Type B pancreatic cell (in vitro differentiated cells): ENCODE measurements at regions not wholly inside any gene's neighbourhood (a gene's known extent, or its start where the extent isn't known, plus 50 kb on each side); places are given as distances from the start of the nearest gene placed in this dataset.
"Not testable (repeated sequence)": the region's sequence is repeated elsewhere in the genome, so short reads cannot be mapped to it uniquely, and the experiment has no call there.

Experiments used
- DNase-seq: peaks from one replicate; pipeline ENCODE4 v3.0.0; 2021; ENCODE audit warnings: mixed read lengths; ENCODE audit not compliant: unreplicated experiment; ENCODE audit errors: extremely low spot score
- H3K27ac Mint-ChIP-seq: 2 replicates; pipeline ENCODE4 v1.8.0; 2021; ENCODE audit warnings: mild to moderate bottlenecking, mixed read lengths
- H3K27me3 Mint-ChIP-seq: 2 replicates; pipeline ENCODE4 v1.8.0; 2021; ENCODE audit warnings: mixed read lengths
- H3K36me3 Mint-ChIP-seq: 2 replicates; pipeline ENCODE4 v1.8.0; 2021; ENCODE audit warnings: mixed read lengths
- H3K4me1 Mint-ChIP-seq: one replicate; pipeline ENCODE4 v1.8.0; 2021; ENCODE audit warnings: mixed read lengths; ENCODE audit not compliant: unreplicated experiment
- H3K4me3 Mint-ChIP-seq: 2 replicates; pipeline ENCODE4 v1.8.0; 2021; ENCODE audit warnings: mild to moderate bottlenecking, mixed read lengths
- H3K9me3 Mint-ChIP-seq: 2 replicates; pipeline ENCODE4 v1.8.0; 2021; ENCODE audit warnings: mixed read lengths

GRCh38 chr2:111493720-111494078 lies 373.0 kb downstream of the BCL2L11 start:
- H3K9me3 Mint-ChIP-seq, H3K27me3 Mint-ChIP-seq, DNase-seq, H3K27ac Mint-ChIP-seq, H3K36me3 Mint-ChIP-seq, H3K4me1 Mint-ChIP-seq: not testable (repeated sequence)
- H3K4me3 Mint-ChIP-seq, result peak overlapping the region; percentile 7

DNA sequence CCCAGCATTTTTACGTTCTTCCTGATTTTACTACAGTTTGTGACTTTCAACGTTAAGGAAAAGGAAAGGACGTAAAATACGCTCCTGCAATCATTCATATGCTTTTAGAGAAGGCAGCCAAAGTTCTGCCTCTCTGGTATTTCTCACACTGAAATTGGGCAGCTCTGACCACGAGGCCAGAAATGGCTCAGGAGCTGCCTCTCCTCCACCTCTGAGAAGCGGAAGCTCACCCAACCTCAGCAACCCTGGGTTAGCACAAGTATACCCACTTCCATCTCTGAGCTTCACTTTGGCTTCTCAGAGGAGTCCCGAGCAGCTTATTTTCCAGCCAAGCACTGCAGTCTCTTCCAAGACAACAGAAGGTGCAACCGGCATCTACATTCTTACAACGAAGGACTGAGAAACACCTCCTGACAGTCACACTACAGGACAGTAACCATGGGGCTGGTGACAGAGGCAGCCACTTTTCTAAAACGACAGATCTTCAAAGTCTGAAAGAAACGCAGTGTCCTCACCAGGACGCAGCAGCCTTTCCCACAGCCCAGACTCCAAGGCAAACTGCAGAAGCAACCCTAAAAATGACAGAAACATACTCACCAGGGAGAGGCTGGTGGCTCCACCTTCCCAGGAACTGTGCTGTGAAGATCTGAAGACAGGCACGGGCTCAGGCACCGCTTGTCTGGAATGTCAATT lies 373.7 kb downstream of the BCL2L11 start:
- not testable (repeated sequence) for H3K4me1 Mint-ChIP-seq, H3K27me3 Mint-ChIP-seq, DNase-seq, H3K9me3 Mint-ChIP-seq, H3K36me3 Mint-ChIP-seq
- H3K27ac Mint-ChIP-seq, result peak overlapping the region; percentile 79
- H3K4me3 Mint-ChIP-seq, result peak overlapping the region; percentile 47

DNA sequence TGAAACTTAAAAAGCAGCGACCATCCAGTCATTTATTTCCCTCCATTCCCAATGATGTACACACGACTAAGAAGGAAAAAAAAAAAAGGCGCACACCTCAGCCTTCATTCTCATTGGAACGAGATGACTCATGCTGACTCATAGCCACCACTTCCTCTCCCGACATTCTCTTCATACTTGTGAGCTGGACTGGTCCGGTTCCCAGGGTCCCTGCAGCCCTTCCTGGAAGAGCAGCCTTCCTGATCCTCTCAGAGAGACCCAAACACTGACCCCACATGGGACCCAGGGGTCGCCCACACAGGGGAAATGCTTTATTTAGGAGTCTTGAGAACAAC lies 374.2 kb downstream of the BCL2L11 start:
- not testable (repeated sequence) for H3K27me3 Mint-ChIP-seq, H3K4me1 Mint-ChIP-seq, H3K36me3 Mint-ChIP-seq, DNase-seq, H3K9me3 Mint-ChIP-seq
- Mint-ChIP-seq H3K4me3 (peak overlapping the region; percentile 47), H3K27ac (peak overlapping the region; percentile 79)

DNA sequence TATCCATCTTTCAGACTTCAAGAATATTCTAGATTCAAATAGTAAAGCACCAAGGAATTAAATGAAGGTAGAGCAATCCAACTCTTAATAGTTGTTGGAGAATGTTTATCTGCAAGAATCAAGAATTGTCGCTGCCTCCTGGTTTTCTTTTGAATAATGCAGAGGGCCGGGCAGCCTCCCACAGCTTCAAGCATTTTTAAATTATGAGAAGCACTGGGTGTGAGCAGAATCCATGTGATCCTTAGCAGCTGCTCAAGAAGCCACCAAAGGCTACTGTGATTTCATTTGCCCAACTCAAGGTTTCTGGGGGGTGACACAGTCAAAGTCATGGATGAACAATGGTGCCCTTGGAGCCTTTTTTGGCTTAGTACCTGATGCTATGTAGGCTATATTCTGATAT lies 374.9 kb downstream of the BCL2L11 start:
- H3K4me3 Mint-ChIP-seq, H3K27me3 Mint-ChIP-seq, H3K27ac Mint-ChIP-seq, H3K4me1 Mint-ChIP-seq, H3K36me3 Mint-ChIP-seq, DNase-seq, H3K9me3 Mint-ChIP-seq: not testable (repeated sequence)

GRCh38 chr2:111496176-111496575 lies 375.5 kb downstream of the BCL2L11 start:
- H3K4me1 Mint-ChIP-seq, H3K4me3 Mint-ChIP-seq, DNase-seq, H3K36me3 Mint-ChIP-seq, H3K27me3 Mint-ChIP-seq, H3K9me3 Mint-ChIP-seq: not testable (repeated sequence)
- H3K27ac Mint-ChIP-seq, result peak overlapping the region; percentile 48

GRCh38 chr2:111496860-111497259 lies 376.1 kb downstream of the BCL2L11 start:
- H3K9me3 Mint-ChIP-seq, H3K4me3 Mint-ChIP-seq, H3K27ac Mint-ChIP-seq, H3K36me3 Mint-ChIP-seq, DNase-seq, H3K27me3 Mint-ChIP-seq, H3K4me1 Mint-ChIP-seq: not testable (repeated sequence)

- not testable (repeated sequence) for H3K4me3 Mint-ChIP-seq, H3K27ac Mint-ChIP-seq, DNase-seq, H3K36me3 Mint-ChIP-seq, H3K4me1 Mint-ChIP-seq, H3K9me3 Mint-ChIP-seq, H3K27me3 Mint-ChIP-seq
Observed at GRCh38 chr2:111497270-111497669, 376.6 kb downstream of the BCL2L11 start.

DNA sequence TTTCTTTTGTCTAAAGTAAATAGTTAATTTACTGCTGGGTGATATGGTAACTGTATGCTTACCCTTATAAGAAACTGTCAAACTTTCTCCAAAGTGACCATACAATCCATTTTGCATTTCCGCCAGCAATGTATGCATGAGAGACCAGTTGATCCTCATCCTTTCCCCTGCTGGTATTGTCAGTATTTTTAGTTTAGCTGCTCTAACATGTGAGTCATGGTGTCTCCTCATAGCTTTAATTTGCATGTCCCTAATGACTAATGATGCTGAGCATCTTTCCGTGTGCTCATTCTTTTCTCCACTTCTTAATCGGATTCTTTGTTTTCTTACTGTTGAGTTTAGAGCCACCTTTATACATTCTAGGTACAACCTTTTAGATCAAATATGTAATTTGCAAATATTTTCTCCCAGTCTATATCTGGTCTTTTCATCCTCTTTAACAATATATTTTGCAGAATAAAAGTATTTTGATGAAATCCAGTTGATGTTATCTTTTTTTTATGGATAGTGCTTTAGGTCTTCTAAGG lies 379.9 kb downstream of the BCL2L11 start:
- not testable (repeated sequence) for H3K4me1 Mint-ChIP-seq, H3K36me3 Mint-ChIP-seq, DNase-seq, H3K27ac Mint-ChIP-seq, H3K27me3 Mint-ChIP-seq, H3K4me3 Mint-ChIP-seq, H3K9me3 Mint-ChIP-seq

- not testable (repeated sequence) for H3K4me1 Mint-ChIP-seq, H3K27ac Mint-ChIP-seq, H3K36me3 Mint-ChIP-seq, H3K27me3 Mint-ChIP-seq, DNase-seq, H3K4me3 Mint-ChIP-seq, H3K9me3 Mint-ChIP-seq
Observed at GRCh38 chr2:111503844-111504570, 380.0 kb downstream of the ANAPC1 start.

- H3K27ac Mint-ChIP-seq, result not testable (repeated sequence)
Observed at GRCh38 chr2:111504571-111504942, 379.4 kb downstream of the ANAPC1 start.

DNA sequence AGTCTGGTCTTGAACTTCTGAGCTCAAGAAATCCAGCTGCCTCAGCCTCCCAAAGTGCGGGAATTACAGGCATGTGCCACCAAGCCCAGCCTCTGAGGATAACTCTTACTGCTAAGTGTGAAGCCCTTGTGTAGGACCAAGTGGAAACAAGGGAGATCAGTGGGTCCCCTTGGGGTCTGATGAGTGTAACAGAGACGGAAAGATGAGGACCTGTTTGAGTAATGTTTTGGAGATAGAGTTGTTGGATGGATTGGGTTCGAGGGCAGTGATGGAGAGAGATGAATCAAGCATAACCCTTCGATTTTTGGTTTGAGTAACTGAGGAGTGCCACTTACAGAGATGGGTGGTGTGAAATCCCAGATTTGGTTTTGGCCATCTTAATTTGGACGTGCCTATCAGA lies 378.7 kb downstream of the ANAPC1 start:
- not testable (repeated sequence) for H3K9me3 Mint-ChIP-seq, H3K4me1 Mint-ChIP-seq, H3K27me3 Mint-ChIP-seq, H3K36me3 Mint-ChIP-seq, H3K27ac Mint-ChIP-seq, DNase-seq, H3K4me3 Mint-ChIP-seq

More at GRCh38 chr2:111504571-111504942, 379.4 kb downstream of the ANAPC1 start:
- DNase-seq, H3K4me1 Mint-ChIP-seq, H3K36me3 Mint-ChIP-seq, H3K27me3 Mint-ChIP-seq, H3K4me3 Mint-ChIP-seq, H3K9me3 Mint-ChIP-seq: not testable (repeated sequence)

DNA sequence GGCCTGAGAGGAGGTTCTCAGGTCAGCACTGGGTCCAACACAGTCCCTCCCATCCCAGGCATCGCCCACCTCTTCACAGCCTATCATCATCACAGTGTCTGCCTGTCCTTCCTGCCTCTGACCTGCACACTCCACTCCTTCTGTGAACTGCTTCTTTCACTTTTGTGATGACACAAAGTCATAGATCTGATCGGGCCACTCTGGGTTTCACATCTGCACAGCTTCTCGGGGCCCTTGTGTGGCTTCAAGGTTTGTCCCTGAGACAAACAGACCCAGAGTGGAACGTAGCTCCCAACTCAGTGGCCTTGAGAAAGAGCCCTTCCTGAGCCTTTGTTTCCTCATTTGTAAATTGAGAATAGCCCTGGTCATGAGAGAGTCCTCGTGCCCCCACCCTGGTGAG lies 377.1 kb downstream of the ANAPC1 start:
- not testable (repeated sequence) for H3K27ac Mint-ChIP-seq

DNA sequence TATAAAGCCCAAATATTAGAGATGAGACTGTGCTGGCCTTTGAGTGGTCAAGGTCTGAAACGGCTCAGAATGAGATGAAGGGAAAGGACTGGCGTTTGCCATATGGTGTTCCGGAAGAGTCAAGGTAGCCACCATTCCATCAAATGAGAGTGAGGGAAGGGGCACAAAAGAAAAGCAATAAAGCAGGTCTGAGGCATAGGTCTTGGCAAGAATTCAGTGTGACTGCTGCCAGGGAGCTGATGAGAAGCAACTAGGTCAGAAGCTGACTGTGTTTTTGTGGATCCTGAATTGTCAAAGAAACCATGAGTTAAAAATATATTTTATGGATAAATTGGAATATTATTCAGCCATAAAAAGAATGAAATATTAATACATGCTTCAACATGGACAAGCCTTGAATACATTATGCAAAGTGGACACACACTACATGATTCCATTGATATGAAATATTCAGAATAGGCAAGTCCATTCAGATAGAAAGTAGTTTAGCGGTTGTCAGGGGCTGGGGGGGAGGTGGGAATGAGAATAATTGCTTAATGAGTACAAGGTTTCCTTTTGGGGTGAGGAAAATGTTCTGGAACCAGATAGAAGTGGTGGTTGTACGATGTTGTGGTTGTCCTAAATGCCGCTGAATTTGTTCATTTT lies 374.6 kb downstream of the ANAPC1 start:
- H3K9me3 Mint-ChIP-seq, DNase-seq, H3K4me1 Mint-ChIP-seq, H3K27ac Mint-ChIP-seq, H3K27me3 Mint-ChIP-seq, H3K36me3 Mint-ChIP-seq, H3K4me3 Mint-ChIP-seq: not testable (repeated sequence)

More for the DNA sequence above, 377.1 kb downstream of the ANAPC1 start:
- H3K36me3 Mint-ChIP-seq, DNase-seq, H3K4me1 Mint-ChIP-seq, H3K4me3 Mint-ChIP-seq, H3K9me3 Mint-ChIP-seq, H3K27me3 Mint-ChIP-seq: not testable (repeated sequence)

DNA sequence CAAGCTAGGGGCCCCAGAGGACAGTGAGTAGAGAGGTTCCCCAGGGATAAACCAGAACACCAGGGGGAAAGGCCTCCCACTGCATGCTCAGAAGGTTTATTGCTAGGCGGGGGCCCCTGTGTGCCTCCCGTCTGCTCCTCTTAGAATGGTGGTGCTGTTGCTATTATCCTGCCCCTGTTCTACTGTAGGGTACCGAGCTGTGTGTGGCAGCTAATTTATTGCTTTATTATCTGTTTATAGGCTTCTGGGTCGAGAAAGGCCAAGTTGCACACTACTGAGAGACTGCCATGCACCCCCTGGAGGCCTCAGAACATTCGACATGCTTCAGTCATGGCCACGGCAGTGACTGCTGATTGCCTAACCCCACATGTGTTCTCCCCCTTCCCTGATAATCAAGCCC lies 373.6 kb downstream of the ANAPC1 start:
- H3K9me3 Mint-ChIP-seq, H3K27ac Mint-ChIP-seq, H3K27me3 Mint-ChIP-seq, H3K36me3 Mint-ChIP-seq, DNase-seq, H3K4me1 Mint-ChIP-seq, H3K4me3 Mint-ChIP-seq: not testable (repeated sequence)
